ENCODE measurements at regions not wholly inside any gene's neighbourhood (a gene's known extent, or its start where the extent isn't known, plus 50 kb on each side); places are given as distances from the start of the nearest gene placed in this dataset.

DNA sequence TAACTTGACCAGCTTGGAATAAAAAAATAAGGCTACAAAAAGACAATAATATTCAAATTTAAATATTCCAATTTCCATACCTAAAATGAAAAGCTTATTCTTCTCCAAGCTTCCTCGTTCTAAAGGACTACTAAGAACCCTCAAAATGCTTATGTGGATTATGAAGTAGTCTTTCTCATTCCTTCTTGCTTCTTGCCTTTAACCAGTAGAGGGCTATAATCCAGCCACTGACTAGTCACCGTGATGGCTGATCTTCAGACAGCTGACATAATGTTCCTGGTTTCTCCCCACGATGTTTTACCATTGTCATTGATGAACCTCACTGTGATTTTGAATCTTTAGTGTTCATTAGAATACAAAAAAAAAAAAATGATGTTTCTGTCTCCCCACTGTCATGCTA lies 515.3 kb downstream of the TLE1 start:
- TF ChIP-seq, protein P1, sequence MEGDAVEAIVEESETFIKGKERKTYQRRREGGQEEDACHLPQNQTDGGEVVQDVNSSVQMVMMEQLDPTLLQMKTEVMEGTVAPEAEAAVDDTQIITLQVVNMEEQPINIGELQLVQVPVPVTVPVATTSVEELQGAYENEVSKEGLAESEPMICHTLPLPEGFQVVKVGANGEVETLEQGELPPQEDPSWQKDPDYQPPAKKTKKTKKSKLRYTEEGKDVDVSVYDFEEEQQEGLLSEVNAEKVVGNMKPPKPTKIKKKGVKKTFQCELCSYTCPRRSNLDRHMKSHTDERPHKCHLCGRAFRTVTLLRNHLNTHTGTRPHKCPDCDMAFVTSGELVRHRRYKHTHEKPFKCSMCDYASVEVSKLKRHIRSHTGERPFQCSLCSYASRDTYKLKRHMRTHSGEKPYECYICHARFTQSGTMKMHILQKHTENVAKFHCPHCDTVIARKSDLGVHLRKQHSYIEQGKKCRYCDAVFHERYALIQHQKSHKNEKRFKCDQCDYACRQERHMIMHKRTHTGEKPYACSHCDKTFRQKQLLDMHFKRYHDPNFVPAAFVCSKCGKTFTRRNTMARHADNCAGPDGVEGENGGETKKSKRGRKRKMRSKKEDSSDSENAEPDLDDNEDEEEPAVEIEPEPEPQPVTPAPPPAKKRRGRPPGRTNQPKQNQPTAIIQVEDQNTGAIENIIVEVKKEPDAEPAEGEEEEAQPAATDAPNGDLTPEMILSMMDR (IDR thresholded peaks at IDR 0.05 in 2 of 3, conservative IDR thresholded peaks at IDR 0.05 in 1 of 3; ENCODE audit: control insufficient read depth in 2 of 3, extremely low read depth in 1 of 3, insufficient read depth in 1 of 3, low read depth in 3 of 3, low read length in 3 of 3) = no peak
- no peak for TF ChIP-seq POLR2AphosphoS5 (IDR thresholded peaks at IDR 0.05; ENCODE audit: low read length)
- TF ChIP-seq, protein P2, sequence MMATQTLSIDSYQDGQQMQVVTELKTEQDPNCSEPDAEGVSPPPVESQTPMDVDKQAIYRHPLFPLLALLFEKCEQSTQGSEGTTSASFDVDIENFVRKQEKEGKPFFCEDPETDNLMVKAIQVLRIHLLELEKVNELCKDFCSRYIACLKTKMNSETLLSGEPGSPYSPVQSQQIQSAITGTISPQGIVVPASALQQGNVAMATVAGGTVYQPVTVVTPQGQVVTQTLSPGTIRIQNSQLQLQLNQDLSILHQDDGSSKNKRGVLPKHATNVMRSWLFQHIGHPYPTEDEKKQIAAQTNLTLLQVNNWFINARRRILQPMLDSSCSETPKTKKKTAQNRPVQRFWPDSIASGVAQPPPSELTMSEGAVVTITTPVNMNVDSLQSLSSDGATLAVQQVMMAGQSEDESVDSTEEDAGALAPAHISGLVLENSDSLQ (IDR thresholded peaks at IDR 0.05) = no peak
- TF ChIP-seq, protein P3, sequence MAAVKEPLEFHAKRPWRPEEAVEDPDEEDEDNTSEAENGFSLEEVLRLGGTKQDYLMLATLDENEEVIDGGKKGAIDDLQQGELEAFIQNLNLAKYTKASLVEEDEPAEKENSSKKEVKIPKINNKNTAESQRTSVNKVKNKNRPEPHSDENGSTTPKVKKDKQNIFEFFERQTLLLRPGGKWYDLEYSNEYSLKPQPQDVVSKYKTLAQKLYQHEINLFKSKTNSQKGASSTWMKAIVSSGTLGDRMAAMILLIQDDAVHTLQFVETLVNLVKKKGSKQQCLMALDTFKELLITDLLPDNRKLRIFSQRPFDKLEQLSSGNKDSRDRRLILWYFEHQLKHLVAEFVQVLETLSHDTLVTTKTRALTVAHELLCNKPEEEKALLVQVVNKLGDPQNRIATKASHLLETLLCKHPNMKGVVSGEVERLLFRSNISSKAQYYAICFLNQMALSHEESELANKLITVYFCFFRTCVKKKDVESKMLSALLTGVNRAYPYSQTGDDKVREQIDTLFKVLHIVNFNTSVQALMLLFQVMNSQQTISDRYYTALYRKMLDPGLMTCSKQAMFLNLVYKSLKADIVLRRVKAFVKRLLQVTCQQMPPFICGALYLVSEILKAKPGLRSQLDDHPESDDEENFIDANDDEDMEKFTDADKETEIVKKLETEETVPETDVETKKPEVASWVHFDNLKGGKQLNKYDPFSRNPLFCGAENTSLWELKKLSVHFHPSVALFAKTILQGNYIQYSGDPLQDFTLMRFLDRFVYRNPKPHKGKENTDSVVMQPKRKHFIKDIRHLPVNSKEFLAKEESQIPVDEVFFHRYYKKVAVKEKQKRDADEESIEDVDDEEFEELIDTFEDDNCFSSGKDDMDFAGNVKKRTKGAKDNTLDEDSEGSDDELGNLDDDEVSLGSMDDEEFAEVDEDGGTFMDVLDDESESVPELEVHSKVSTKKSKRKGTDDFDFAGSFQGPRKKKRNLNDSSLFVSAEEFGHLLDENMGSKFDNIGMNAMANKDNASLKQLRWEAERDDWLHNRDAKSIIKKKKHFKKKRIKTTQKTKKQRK (IDR thresholded peaks at IDR 0.05; ENCODE audit: low read depth, low read length) = no peak
- TF ChIP-seq, protein P4, sequence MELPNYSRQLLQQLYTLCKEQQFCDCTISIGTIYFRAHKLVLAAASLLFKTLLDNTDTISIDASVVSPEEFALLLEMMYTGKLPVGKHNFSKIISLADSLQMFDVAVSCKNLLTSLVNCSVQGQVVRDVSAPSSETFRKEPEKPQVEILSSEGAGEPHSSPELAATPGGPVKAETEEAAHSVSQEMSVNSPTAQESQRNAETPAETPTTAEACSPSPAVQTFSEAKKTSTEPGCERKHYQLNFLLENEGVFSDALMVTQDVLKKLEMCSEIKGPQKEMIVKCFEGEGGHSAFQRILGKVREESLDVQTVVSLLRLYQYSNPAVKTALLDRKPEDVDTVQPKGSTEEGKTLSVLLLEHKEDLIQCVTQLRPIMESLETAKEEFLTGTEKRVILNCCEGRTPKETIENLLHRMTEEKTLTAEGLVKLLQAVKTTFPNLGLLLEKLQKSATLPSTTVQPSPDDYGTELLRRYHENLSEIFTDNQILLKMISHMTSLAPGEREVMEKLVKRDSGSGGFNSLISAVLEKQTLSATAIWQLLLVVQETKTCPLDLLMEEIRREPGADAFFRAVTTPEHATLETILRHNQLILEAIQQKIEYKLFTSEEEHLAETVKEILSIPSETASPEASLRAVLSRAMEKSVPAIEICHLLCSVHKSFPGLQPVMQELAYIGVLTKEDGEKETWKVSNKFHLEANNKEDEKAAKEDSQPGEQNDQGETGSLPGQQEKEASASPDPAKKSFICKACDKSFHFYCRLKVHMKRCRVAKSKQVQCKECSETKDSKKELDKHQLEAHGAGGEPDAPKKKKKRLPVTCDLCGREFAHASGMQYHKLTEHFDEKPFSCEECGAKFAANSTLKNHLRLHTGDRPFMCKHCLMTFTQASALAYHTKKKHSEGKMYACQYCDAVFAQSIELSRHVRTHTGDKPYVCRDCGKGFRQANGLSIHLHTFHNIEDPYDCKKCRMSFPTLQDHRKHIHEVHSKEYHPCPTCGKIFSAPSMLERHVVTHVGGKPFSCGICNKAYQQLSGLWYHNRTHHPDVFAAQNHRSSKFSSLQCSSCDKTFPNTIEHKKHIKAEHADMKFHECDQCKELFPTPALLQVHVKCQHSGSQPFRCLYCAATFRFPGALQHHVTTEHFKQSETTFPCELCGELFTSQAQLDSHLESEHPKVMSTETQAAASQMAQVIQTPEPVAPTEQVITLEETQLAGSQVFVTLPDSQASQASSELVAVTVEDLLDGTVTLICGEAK (IDR thresholded peaks at IDR 0.05; ENCODE audit: borderline replicate concordance) = no peak
- TF ChIP-seq, protein P5, sequence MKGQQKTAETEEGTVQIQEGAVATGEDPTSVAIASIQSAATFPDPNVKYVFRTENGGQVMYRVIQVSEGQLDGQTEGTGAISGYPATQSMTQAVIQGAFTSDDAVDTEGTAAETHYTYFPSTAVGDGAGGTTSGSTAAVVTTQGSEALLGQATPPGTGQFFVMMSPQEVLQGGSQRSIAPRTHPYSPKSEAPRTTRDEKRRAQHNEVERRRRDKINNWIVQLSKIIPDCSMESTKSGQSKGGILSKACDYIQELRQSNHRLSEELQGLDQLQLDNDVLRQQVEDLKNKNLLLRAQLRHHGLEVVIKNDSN (IDR thresholded peaks at IDR 0.05; ENCODE audit: borderline replicate concordance, extremely low read length, insufficient read depth, low read depth, low read length) = no peak
- TF ChIP-seq BRCA1 (IDR thresholded peaks at IDR 0.05; ENCODE audit: low read depth, low read length) = no peak
- no peak for TF ChIP-seq HDGF (IDR thresholded peaks at IDR 0.05)
- TF ChIP-seq, protein P6, sequence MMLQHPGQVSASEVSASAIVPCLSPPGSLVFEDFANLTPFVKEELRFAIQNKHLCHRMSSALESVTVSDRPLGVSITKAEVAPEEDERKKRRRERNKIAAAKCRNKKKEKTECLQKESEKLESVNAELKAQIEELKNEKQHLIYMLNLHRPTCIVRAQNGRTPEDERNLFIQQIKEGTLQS (IDR thresholded peaks at IDR 0.05; ENCODE audit: borderline replicate concordance, extremely low read depth, low read depth, low read length) = no peak
- TF ChIP-seq EP300 (IDR thresholded peaks at IDR 0.05; ENCODE audit: borderline replicate concordance in 1 of 2, control insufficient read depth in 1 of 2, low read depth in 2 of 2, low read length in 2 of 2) = no peak

Measured in GM12878 (cell line).